Endothelial cell (in vitro differentiated cells): ENCODE measurements at regions not wholly inside any gene's neighbourhood (a gene's known extent, or its start where the extent isn't known, plus 50 kb on each side); places are given as distances from the start of the nearest gene placed in this dataset.

Source experiments
- DNase-seq: peaks from one replicate; pipeline ENCODE4 v3.0.0; 2021; ENCODE audit warnings: low spot score
- H3K27ac Mint-ChIP-seq: one replicate; pipeline ENCODE4 v1.8.0; 2021; ENCODE audit warnings: mixed read lengths, inconsistent platforms; ENCODE audit not compliant: unreplicated experiment
- H3K27me3 Mint-ChIP-seq: one replicate; pipeline ENCODE4 v1.8.0; 2021; ENCODE audit warnings: mild to moderate bottlenecking, moderate library complexity, mixed read lengths, inconsistent platforms; ENCODE audit not compliant: unreplicated experiment
- H3K36me3 Mint-ChIP-seq: one replicate; pipeline ENCODE4 v1.8.0; 2021; ENCODE audit warnings: mild to moderate bottlenecking, low read depth, mixed read lengths, inconsistent platforms; ENCODE audit not compliant: unreplicated experiment
- H3K4me1 Mint-ChIP-seq: one replicate; pipeline ENCODE4 v1.8.0; 2021; ENCODE audit warnings: mild to moderate bottlenecking, mixed read lengths, inconsistent platforms; ENCODE audit not compliant: unreplicated experiment
- H3K4me3 Mint-ChIP-seq: one replicate; pipeline ENCODE4 v1.8.0; 2021; ENCODE audit warnings: mild to moderate bottlenecking, mixed read lengths, inconsistent platforms; ENCODE audit not compliant: unreplicated experiment
- H3K9me3 Mint-ChIP-seq: one replicate; pipeline ENCODE4 v1.8.0; 2021; ENCODE audit warnings: mixed read lengths, inconsistent platforms; ENCODE audit not compliant: unreplicated experiment
- CTCF ChIP-seq: fragments of 200-600 bp; sonication (generic); IDR thresholded peaks from one replicate; pipeline ENCODE4 v1.5.0; 2021; ENCODE audit warnings: antibody characterized with exemption; ENCODE audit not compliant: unreplicated experiment

- no peak overlapping the region for H3K27ac Mint-ChIP-seq
- DNase-seq, result no peak
- no peaks in the 10 kb centered on the region for H3K9me3 Mint-ChIP-seq
These were observed 407.6 kb upstream of the HS6ST1 start for GRCh38 chr2:128726236-128726635.

GRCh38 chr2:128726911-128727310 is 408.2 kb upstream of the HS6ST1 start:
- TF ChIP-seq CTCF, result no peak
- no peaks in the 10 kb centered on the region for H3K9me3 Mint-ChIP-seq
- peaks cover 2% of the 10 kb centered on the region for H3K27me3 Mint-ChIP-seq
- H3K4me1 Mint-ChIP-seq, result no peaks in the 10 kb centered on the region
- no peak for DNase-seq
- no peak overlapping the region for H3K4me3 Mint-ChIP-seq
- H3K36me3 Mint-ChIP-seq, result no peaks in the 10 kb centered on the region
- H3K27ac Mint-ChIP-seq, result no peak overlapping the region

More at GRCh38 chr2:128726236-128726635, 407.6 kb upstream of the HS6ST1 start:
- Mint-ChIP-seq H3K27me3 (peaks cover 2% of the 10 kb centered on the region), H3K4me3 (no peak overlapping the region), H3K4me1 (no peaks in the 10 kb centered on the region), H3K36me3 (no peaks in the 10 kb centered on the region)
- TF ChIP-seq CTCF, result no peak

- no peak for TF ChIP-seq CTCF
- no peak for DNase-seq
- Mint-ChIP-seq H3K27ac (no peak overlapping the region), H3K4me3 (no peak overlapping the region), H3K36me3 (no peaks in the 10 kb centered on the region), H3K27me3 (peaks cover 3% of the 10 kb centered on the region), H3K9me3 (no peaks in the 10 kb centered on the region), H3K4me1 (no peaks in the 10 kb centered on the region)
These were observed 408.7 kb upstream of the HS6ST1 start for GRCh38 chr2:128727404-128727803.

GRCh38 chr2:128727914-128728313 is 409.2 kb upstream of the HS6ST1 start:
- H3K4me3 Mint-ChIP-seq, result no peak overlapping the region
- TF ChIP-seq CTCF, result no peak
- H3K27ac Mint-ChIP-seq, result no peak overlapping the region
- no peaks in the 10 kb centered on the region for H3K4me1 Mint-ChIP-seq
- peaks cover 4% of the 10 kb centered on the region for H3K27me3 Mint-ChIP-seq
- DNase-seq, result no peak
- H3K9me3 Mint-ChIP-seq, result no peaks in the 10 kb centered on the region
- H3K36me3 Mint-ChIP-seq, result no peaks in the 10 kb centered on the region

- Mint-ChIP-seq H3K27ac (no peak overlapping the region), H3K36me3 (no peaks in the 10 kb centered on the region), H3K27me3 (peaks cover 4% of the 10 kb centered on the region), H3K4me1 (no peaks in the 10 kb centered on the region), H3K9me3 (no peaks in the 10 kb centered on the region), H3K4me3 (no peak overlapping the region)
- DNase-seq, result no peak
- no peak for TF ChIP-seq CTCF
These were observed 410.4 kb upstream of the HS6ST1 start for GRCh38 chr2:128729051-128729450.
